ENCODE measurements at regions not wholly inside any gene's neighbourhood (a gene's known extent, or its start where the extent isn't known, plus 50 kb on each side); places are given as distances from the start of the nearest gene placed in this dataset.

- TF ChIP-seq POLR2A (IDR thresholded peaks at IDR 0.05; ENCODE audit: low read length) (no peak), GATA1 (IDR thresholded peaks at IDR 0.05; ENCODE audit: low read depth, low read length) (no peak)
Measured at GRCh38 chr16:47990676-47991075, 165.1 kb downstream of the ABCC12 start.

Measured in erythroblast (primary cell).